RWPE1 (cell line): ENCODE measurements at regions not wholly inside any gene's neighbourhood (a gene's known extent, or its start where the extent isn't known, plus 50 kb on each side); places are given as distances from the start of the nearest gene placed in this dataset.

ENCODE experiments used
- CTCF ChIA-PET: fragments of 350-600 bp; sonication (Branson Sonifier 250); formaldehyde crosslinking; extraction: SDS; loops from one replicate; lab custom pipeline; 2021; lab: Yijun Ruan, JAX
- POLR2A ChIA-PET: fragments of 400-600 bp; formaldehyde crosslinking; extraction: SDS; loops from one replicate; lab custom pipeline; 2020; ENCODE audit warnings: antibody characterized with exemption; ENCODE audit not compliant: low non-redundant PET; lab: Yijun Ruan, JAX
- DNase-seq: peaks from one replicate; pipeline ENCODE4 v3.0.0; 2012; ENCODE audit warnings: low spot score
- H3K27ac ChIP-seq: fragments of 450-650 bp; 2 replicates; pipeline ENCODE4 v1.5.1; 2017
- CTCF ChIP-seq: fragments of 450-650 bp; conservative IDR thresholded peaks from 2 replicates; pipeline ENCODE4 v1.5.1; 2017; ENCODE audit warnings: low read depth, mild to moderate bottlenecking

- no peak for DNase-seq
- POLR2A ChIA-PET, result no interaction called here
- no peak for TF ChIP-seq CTCF
- no peak overlapping the region for H3K27ac ChIP-seq
- CTCF ChIA-PET, result no interaction called here
These were observed 218.1 kb upstream of the GK2 start for GRCh38 chr4:79626101-79626500.

GRCh38 chr4:79625361-79625760, 217.3 kb upstream of the GK2 start:
- ChIA-PET POLR2A (no interaction called here), CTCF (no interaction called here)
- no peak for TF ChIP-seq CTCF
- no peak for DNase-seq
- no peak overlapping the region for H3K27ac ChIP-seq

- no peak overlapping the region for H3K27ac ChIP-seq
- DNase-seq, result no peak
- POLR2A ChIA-PET, result no interaction called here
- CTCF ChIA-PET, result no interaction called here
- TF ChIP-seq CTCF, result no peak
These were observed 215.2 kb upstream of the GK2 start for GRCh38 chr4:79623021-79623870.

GRCh38 chr4:79621061-79621460, 213.0 kb upstream of the GK2 start:
- no peak for TF ChIP-seq CTCF
- CTCF ChIA-PET, result no interaction called here
- POLR2A ChIA-PET, result no interaction called here
- H3K27ac ChIP-seq, result no peak overlapping the region
- no peak for DNase-seq

- no peak for TF ChIP-seq CTCF
- DNase-seq, result no peak
- CTCF ChIA-PET, result no interaction called here
- no peak overlapping the region for H3K27ac ChIP-seq
- POLR2A ChIA-PET, result no interaction called here
These were observed 212.6 kb upstream of the GK2 start for GRCh38 chr4:79620617-79621016.

- ChIA-PET POLR2A (no interaction called here), CTCF (no interaction called here)
- no peak overlapping the region for H3K27ac ChIP-seq
- TF ChIP-seq CTCF, result no peak
- no peak for DNase-seq
These were observed 205.4 kb upstream of the GK2 start for GRCh38 chr4:79613269-79613935.
